ENCODE measurements at regions not wholly inside any gene's neighbourhood (a gene's known extent, or its start where the extent isn't known, plus 50 kb on each side); places are given as distances from the start of the nearest gene placed in this dataset.

- no peak for TF ChIP-seq POLR2AphosphoS5 (IDR thresholded peaks at IDR 0.05)
- TF ChIP-seq, protein P1, sequence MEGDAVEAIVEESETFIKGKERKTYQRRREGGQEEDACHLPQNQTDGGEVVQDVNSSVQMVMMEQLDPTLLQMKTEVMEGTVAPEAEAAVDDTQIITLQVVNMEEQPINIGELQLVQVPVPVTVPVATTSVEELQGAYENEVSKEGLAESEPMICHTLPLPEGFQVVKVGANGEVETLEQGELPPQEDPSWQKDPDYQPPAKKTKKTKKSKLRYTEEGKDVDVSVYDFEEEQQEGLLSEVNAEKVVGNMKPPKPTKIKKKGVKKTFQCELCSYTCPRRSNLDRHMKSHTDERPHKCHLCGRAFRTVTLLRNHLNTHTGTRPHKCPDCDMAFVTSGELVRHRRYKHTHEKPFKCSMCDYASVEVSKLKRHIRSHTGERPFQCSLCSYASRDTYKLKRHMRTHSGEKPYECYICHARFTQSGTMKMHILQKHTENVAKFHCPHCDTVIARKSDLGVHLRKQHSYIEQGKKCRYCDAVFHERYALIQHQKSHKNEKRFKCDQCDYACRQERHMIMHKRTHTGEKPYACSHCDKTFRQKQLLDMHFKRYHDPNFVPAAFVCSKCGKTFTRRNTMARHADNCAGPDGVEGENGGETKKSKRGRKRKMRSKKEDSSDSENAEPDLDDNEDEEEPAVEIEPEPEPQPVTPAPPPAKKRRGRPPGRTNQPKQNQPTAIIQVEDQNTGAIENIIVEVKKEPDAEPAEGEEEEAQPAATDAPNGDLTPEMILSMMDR (IDR thresholded peaks at IDR 0.05) = no peak
Observed at GRCh38 chr13:19103140-19103539, 78.5 kb downstream of the TUBA3C start.
